Esophagus muscularis mucosa (tissue), 4 donors: ENCODE measurements at regions not wholly inside any gene's neighbourhood (a gene's known extent, or its start where the extent isn't known, plus 50 kb on each side); places are given as distances from the start of the nearest gene placed in this dataset.
A peak's percentile ranks its signal among the peaks of the same experiment; 100 is the strongest.

ENCODE experiments used
- DNase-seq: peaks from one replicate; pipeline ENCODE4 v3.0.0-alpha.2; 2017; ENCODE audit errors: extremely low spot score
- H3K27ac ChIP-seq, 4 donors: fragments of 200-600 bp; sonication (generic); replicated peaks in 1 of 4; 1 replicate in 3 of 4; 2 replicates in 1 of 4; pipeline ENCODE4 v1.5.1; 2016 to 2019; ENCODE audit warnings: mild to moderate bottlenecking in 1 of 4
- H3K27me3 ChIP-seq, 4 donors: fragments of 200-600 bp; sonication (generic); one replicate each; pipeline versions ENCODE4 v1.5.1 to v1.6.0; 2016 to 2019
- H3K36me3 ChIP-seq, 4 donors: fragments of 200-600 bp; sonication (generic); one replicate each; pipeline ENCODE4 v1.5.1; 2016 to 2019
- H3K4me1 ChIP-seq, 4 donors: fragments of 200-600 bp; sonication (generic); one replicate each; pipeline ENCODE4 v1.5.1; 2016 to 2019
- H3K4me3 ChIP-seq, 4 donors: fragments of 200-600 bp; sonication (generic); 1 replicate in 2 of 4; 2 replicates in 2 of 4; pipeline ENCODE4 v1.5.1; 2016 to 2019; ENCODE audit warnings: mild to moderate bottlenecking in 4 of 4, moderate library complexity in 1 of 4
- H3K9me3 ChIP-seq, 4 donors: fragments of 200-600 bp; sonication (generic); 1 replicate in 3 of 4; 2 replicates in 1 of 4; pipeline ENCODE4 v1.5.1; 2016 to 2019
- CTCF ChIP-seq, 3 experiments: fragments of 200-600 bp in 2 of 3; fragments of 450-650 bp in 1 of 3; sonication (generic) in 2 of 3; IDR thresholded peaks; one replicate each; pipeline ENCODE4 v1.5.1; 2017 to 2019; ENCODE audit warnings: antibody characterized with exemption in 3 of 3, mild to moderate bottlenecking in 2 of 3, moderate library complexity in 1 of 3
- EP300 ChIP-seq: sonication (generic); formaldehyde crosslinking; IDR thresholded peaks from one replicate; pipeline ENCODE4 v1.6.1; 2017; ENCODE audit warnings: antibody characterized with exemption
- POLR2A ChIP-seq: fragments of 450-650 bp; IDR thresholded peaks from one replicate; pipeline ENCODE4 v1.6.1; 2017; ENCODE audit warnings: antibody characterized with exemption, moderate library complexity, mild to moderate bottlenecking, low read depth
- POLR2AphosphoS5 ChIP-seq, 2 donors: sonication (generic); formaldehyde crosslinking; IDR thresholded peaks; one replicate each; pipeline ENCODE4 v1.6.1; 2017; ENCODE audit warnings: antibody characterized with exemption in 2 of 2
- WGBS: methylation state at CpG from one replicate; pipeline ENCODE4 v1.1.5; 2018; 5-methylcytosine and 5-hydroxymethylcytosine counted together
- intact Hi-C: fragments of 100-400 bp; cut with DNase I; formaldehyde crosslinking; loops from one replicate; pipeline ENCODE4 v1.15.1; 2023

DNA sequence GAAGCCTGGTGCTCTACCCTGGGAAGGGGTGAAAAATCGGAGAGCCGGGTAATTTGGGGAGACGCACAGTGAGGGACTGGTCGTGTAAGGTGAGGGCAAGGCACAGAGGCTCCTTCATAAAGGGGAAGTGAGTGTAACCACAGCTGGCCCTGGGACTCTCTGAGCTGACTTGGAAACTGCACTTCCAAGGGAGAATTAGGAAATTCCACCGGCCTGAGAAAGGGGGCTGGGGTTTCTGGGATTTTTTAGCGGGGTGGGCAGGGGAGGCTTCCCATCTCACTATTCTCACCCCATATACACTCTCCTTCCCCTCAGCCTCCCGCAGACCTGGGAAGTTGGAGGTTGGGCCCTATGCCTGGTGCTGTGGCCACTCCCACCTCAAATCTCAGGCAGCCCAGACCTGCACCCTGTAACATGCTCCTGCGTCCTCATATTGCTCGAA, 88.3 kb upstream of the IPO9 start:
- Histone ChIP-seq H3K27me3 (no peaks in the 10 kb centered on the region), H3K27ac (peak overlapping the region; percentile 70 to 75 (median 71)), H3K4me1 (peaks cover 57 to 64% (median 59%) of the 10 kb centered on the region in 4 donors)

DNA sequence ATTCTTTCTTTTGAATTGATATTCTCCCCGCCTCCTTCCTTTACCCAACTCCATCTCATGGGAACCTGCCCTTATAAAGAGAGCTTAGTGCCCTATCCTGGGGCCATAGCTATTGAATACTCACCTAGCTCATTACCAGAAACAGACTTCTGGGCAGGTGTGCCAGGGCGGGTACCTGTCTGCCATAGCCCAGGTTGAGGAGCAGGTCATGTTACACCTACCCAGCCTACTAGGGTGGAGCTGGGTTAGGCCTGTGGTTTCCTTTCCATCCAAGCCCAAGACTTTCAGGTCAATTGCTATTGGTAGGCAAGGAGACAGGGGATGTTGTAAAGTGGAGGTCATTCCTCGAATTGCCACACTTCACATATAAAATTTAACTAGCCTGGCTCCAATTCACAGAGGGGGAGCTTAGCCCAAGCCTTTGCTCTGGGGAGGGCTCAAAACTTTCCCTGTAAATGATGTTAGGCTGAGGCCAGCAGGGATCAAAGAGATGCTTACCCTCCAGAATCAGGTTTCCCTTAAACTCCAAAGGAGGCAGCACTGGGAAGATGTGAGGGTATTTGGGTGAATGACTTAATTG, 87.1 kb upstream of the IPO9 start:
- Histone ChIP-seq H3K9me3 (no peaks in the 10 kb centered on the region), H3K27ac (peak overlapping the region in 1 of 4 donors; percentile 35), H3K27me3 (no peaks in the 10 kb centered on the region), H3K4me1 (peaks cover 45 to 54% (median 48%) of the 10 kb centered on the region in 4 donors), H3K4me3 (no peak overlapping the region), H3K36me3 (no peaks in the 10 kb centered on the region)
- 94% methylated on average over 3 of the region's 3 CpGs for WGBS
- intact Hi-C loops: no loop called here
- no peak for TF ChIP-seq CTCF (IDR thresholded peaks at IDR 0.05)
- TF ChIP-seq POLR2AphosphoS5 (IDR thresholded peaks at IDR 0.05): no peak
- TF ChIP-seq EP300: no peak
- TF ChIP-seq POLR2A: no peak
- DNase-seq: no peak

More for the DNA sequence above, 88.3 kb upstream of the IPO9 start:
- WGBS: 54% methylated on average over 9 of the region's 9 CpGs
- peak overlapping the region; percentile 61 to 70 (median 66) for H3K4me3 ChIP-seq
- no peak for DNase-seq
- H3K36me3 ChIP-seq: no peaks in the 10 kb centered on the region
- intact Hi-C loops: no loop called here
- no peaks in the 10 kb centered on the region for H3K9me3 ChIP-seq
- no peak for TF ChIP-seq CTCF (IDR thresholded peaks at IDR 0.05)
- TF ChIP-seq POLR2A: no peak
- no peak for TF ChIP-seq POLR2AphosphoS5 (IDR thresholded peaks at IDR 0.05)
- TF ChIP-seq EP300: no peak

DNA sequence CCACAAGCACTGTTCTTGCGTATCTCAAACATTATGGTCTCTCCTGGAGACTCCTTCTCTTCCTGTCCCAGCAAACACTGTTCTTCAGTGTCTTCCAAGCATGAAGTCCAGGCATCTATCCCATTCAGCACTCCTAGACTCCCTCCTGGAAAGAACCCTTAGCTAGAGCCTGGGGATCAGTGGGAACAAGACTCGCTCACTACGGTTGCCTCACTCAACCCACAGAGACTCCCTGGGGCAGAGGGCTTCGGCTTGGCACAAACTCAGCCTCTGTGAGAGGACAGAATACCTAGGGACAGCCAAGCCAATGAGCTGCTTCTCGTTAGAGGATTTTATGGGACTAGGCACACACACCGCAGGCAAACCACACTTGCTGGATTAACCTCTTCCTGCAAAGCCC, 86.5 kb upstream of the IPO9 start:
- intact Hi-C loops: no loop called here
- Histone ChIP-seq H3K27me3 (no peaks in the 10 kb centered on the region), H3K9me3 (no peaks in the 10 kb centered on the region), H3K4me3 (no peak overlapping the region), H3K36me3 (no peaks in the 10 kb centered on the region), H3K27ac (no peak overlapping the region), H3K4me1 (peaks cover 39 to 54% (median 42%) of the 10 kb centered on the region in 4 donors)
- no peak for DNase-seq
- WGBS: 67% methylated on average over 6 of the region's 6 CpGs
- TF ChIP-seq POLR2AphosphoS5 (IDR thresholded peaks at IDR 0.05) (no peak), CTCF (IDR thresholded peaks at IDR 0.05) (no peak), POLR2A (no peak), EP300 (no peak)

- WGBS: 87% methylated on average over 5 of the region's 5 CpGs
- Histone ChIP-seq H3K27ac (no peak overlapping the region), H3K36me3 (no peaks in the 10 kb centered on the region), H3K4me1 (peaks cover 32 to 53% (median 40%) of the 10 kb centered on the region in 4 donors), H3K27me3 (no peaks in the 10 kb centered on the region), H3K9me3 (no peaks in the 10 kb centered on the region), H3K4me3 (no peak overlapping the region)
- intact Hi-C loops: no loop called here
- TF ChIP-seq CTCF (IDR thresholded peaks at IDR 0.05): no peak
- TF ChIP-seq EP300: no peak
- no peak for DNase-seq
Observed at GRCh38 chr1:201742955-201743805, 85.8 kb upstream of the IPO9 start.
